Fibroblast of lung (primary cell): ENCODE measurements at regions not wholly inside any gene's neighbourhood (a gene's known extent, or its start where the extent isn't known, plus 50 kb on each side); places are given as distances from the start of the nearest gene placed in this dataset.
A peak's percentile ranks its signal among the peaks of the same experiment; 100 is the strongest.

Source experiments
- DNase-seq, 2 donors: peaks; one replicate each; pipeline versions ENCODE4 v3.0.0 to v3.0.0-alpha.2; 2010; ENCODE audit warnings: low read depth in 2 of 2
- H2AFZ ChIP-seq: 2 replicates; pipeline ENCODE4 v1.5.1; 2012; ENCODE audit warnings: low read length, control low read depth, inconsistent platforms
- H3K27ac ChIP-seq: 2 replicates; pipeline ENCODE4 v1.5.1; 2011; ENCODE audit warnings: low read length, control low read depth; ENCODE audit not compliant: insufficient read depth
- H3K27me3 ChIP-seq: 2 replicates; pipeline ENCODE4 v1.5.1; 2011; ENCODE audit warnings: mild to moderate bottlenecking, low read length; ENCODE audit not compliant: control insufficient read depth, insufficient read depth
- H3K36me3 ChIP-seq: 2 replicates; pipeline ENCODE4 v1.5.1; 2011; ENCODE audit warnings: low read length; ENCODE audit not compliant: control insufficient read depth, insufficient read depth
- H3K4me1 ChIP-seq: 2 replicates; pipeline ENCODE4 v1.5.1; 2011; ENCODE audit warnings: low read length; ENCODE audit not compliant: control insufficient read depth, insufficient read depth; ENCODE audit errors: extremely low read depth
- H3K4me2 ChIP-seq: 2 replicates; pipeline ENCODE4 v1.5.1; 2011; ENCODE audit warnings: low read length, control low read depth; ENCODE audit not compliant: insufficient read depth; ENCODE audit errors: extremely low read depth
- H3K4me3 ChIP-seq, 4 experiments: fragments of 200-600 bp in 1 of 4; sonication (generic) in 1 of 4; replicated peaks in 1 of 4; 2 replicates each; pipeline ENCODE4 v1.5.1; 2011 to 2016; ENCODE audit warnings: low read length in 4 of 4, low read depth in 3 of 4, mild to moderate bottlenecking in 3 of 4, control low read depth in 2 of 4, inconsistent platforms in 1 of 4, mixed read lengths in 1 of 4; ENCODE audit not compliant: insufficient read depth in 1 of 4; ENCODE audit errors: control extremely low read depth in 1 of 4
- H3K79me2 ChIP-seq: 2 replicates; pipeline ENCODE4 v1.5.1; 2012; ENCODE audit warnings: mild to moderate bottlenecking, low read length, inconsistent platforms; ENCODE audit not compliant: control insufficient read depth, insufficient read depth
- H3K9ac ChIP-seq: 2 replicates; pipeline ENCODE4 v1.5.1; 2011; ENCODE audit warnings: mild to moderate bottlenecking, low read length, control low read depth; ENCODE audit not compliant: insufficient read depth
- H3K9me3 ChIP-seq: 2 replicates; pipeline ENCODE4 v1.5.1; 2012; ENCODE audit warnings: low read depth, low read length; ENCODE audit not compliant: control insufficient read depth, insufficient read depth
- H4K20me1 ChIP-seq: 2 replicates; pipeline ENCODE4 v1.5.1; 2011; ENCODE audit warnings: low read length; ENCODE audit not compliant: control insufficient read depth, insufficient read depth; ENCODE audit errors: extremely low read depth
- EZH2 ChIP-seq: IDR thresholded peaks from 2 replicates; pipeline ENCODE4 v1.5.1; 2012; ENCODE audit warnings: low read length, control low read depth, mild to moderate bottlenecking; ENCODE audit errors: missing control alignments
- TF ChIP-seq, protein P1 (sequence below), 2 donors: IDR thresholded peaks in 1 of 2; conservative IDR thresholded peaks in 1 of 2; 1 replicate in 1 of 2; 2 replicates in 1 of 2; pipeline ENCODE4 v1.5.1; 2011 to 2012; ENCODE audit warnings: low read length in 2 of 2, control low read depth in 1 of 2, inconsistent platforms in 1 of 2, low read depth in 1 of 2, mild to moderate bottlenecking in 1 of 2

- H3K4me3 ChIP-seq = no peak overlapping the region
- no peak for TF ChIP-seq EZH2
- TF ChIP-seq, protein P1, sequence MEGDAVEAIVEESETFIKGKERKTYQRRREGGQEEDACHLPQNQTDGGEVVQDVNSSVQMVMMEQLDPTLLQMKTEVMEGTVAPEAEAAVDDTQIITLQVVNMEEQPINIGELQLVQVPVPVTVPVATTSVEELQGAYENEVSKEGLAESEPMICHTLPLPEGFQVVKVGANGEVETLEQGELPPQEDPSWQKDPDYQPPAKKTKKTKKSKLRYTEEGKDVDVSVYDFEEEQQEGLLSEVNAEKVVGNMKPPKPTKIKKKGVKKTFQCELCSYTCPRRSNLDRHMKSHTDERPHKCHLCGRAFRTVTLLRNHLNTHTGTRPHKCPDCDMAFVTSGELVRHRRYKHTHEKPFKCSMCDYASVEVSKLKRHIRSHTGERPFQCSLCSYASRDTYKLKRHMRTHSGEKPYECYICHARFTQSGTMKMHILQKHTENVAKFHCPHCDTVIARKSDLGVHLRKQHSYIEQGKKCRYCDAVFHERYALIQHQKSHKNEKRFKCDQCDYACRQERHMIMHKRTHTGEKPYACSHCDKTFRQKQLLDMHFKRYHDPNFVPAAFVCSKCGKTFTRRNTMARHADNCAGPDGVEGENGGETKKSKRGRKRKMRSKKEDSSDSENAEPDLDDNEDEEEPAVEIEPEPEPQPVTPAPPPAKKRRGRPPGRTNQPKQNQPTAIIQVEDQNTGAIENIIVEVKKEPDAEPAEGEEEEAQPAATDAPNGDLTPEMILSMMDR (conservative IDR thresholded peaks at IDR 0.05 in 1 of 2, IDR thresholded peaks at IDR 0.05 in 1 of 2; ENCODE audit: low read depth in 1 of 2, low read length in 2 of 2) = no peak
- no peak overlapping the region for H3K27ac ChIP-seq
- no peak overlapping the region for H2AFZ ChIP-seq
- H3K79me2 ChIP-seq = no peaks in the 10 kb centered on the region
- no peaks in the 10 kb centered on the region for H3K36me3 ChIP-seq
- no peak overlapping the region for H3K4me2 ChIP-seq
- H3K9ac ChIP-seq = no peak overlapping the region
- no peaks in the 10 kb centered on the region for H3K9me3 ChIP-seq
- H4K20me1 ChIP-seq = no peaks in the 10 kb centered on the region
- no peaks in the 10 kb centered on the region for H3K27me3 ChIP-seq
- no peaks in the 10 kb centered on the region for H3K4me1 ChIP-seq
- no peak for DNase-seq
Observed at GRCh38 chr7:136566491-136566890, 302.0 kb upstream of the CHRM2 start.

- no peak overlapping the region for H2AFZ ChIP-seq
- no peak overlapping the region for H3K27ac ChIP-seq
- TF ChIP-seq, protein P1 (conservative IDR thresholded peaks at IDR 0.05 in 1 of 2, IDR thresholded peaks at IDR 0.05 in 1 of 2; ENCODE audit: low read depth in 1 of 2, low read length in 2 of 2) = no peak
- no peak for TF ChIP-seq EZH2
Observed at GRCh38 chr7:136555933-136556332, 312.5 kb upstream of the CHRM2 start.

DNA sequence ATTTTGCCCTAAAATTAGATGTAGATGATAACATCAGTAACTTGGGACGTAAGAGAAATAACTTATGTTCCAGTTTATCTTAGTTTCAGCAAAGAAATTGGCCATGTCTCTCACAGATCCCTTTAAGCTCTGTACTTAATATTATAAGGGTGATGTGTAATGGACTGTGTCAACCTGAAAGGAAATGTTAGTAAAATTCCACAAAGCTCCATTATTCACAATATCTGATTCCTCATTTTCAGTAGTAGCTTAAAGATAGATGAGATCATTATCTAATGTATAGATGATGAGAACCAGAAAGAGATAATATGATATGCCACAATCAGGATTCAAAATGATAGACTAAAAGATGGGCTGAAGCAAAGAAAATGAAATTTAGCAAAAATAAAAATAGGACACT lies 316.8 kb upstream of the CHRM2 start:
- no peak overlapping the region for H3K4me2 ChIP-seq
- no peak for TF ChIP-seq EZH2
- H3K27ac ChIP-seq = no peak overlapping the region
- no peaks in the 10 kb centered on the region for H3K27me3 ChIP-seq
- no peak overlapping the region for H3K9ac ChIP-seq
- H3K9me3 ChIP-seq = no peaks in the 10 kb centered on the region
- H2AFZ ChIP-seq = no peak overlapping the region
- H3K36me3 ChIP-seq = no peaks in the 10 kb centered on the region
- no peaks in the 10 kb centered on the region for H4K20me1 ChIP-seq
- no peaks in the 10 kb centered on the region for H3K79me2 ChIP-seq
- no peak for DNase-seq
- no peaks in the 10 kb centered on the region for H3K4me1 ChIP-seq
- H3K4me3 ChIP-seq = no peak overlapping the region

More at GRCh38 chr7:136555933-136556332, 312.5 kb upstream of the CHRM2 start:
- DNase-seq = peak in 1 of 2 donors; percentile 34
- H3K4me1 ChIP-seq = no peaks in the 10 kb centered on the region
- no peaks in the 10 kb centered on the region for H3K27me3 ChIP-seq
- no peak overlapping the region for H3K9ac ChIP-seq
- no peak overlapping the region for H3K4me2 ChIP-seq
- no peaks in the 10 kb centered on the region for H3K36me3 ChIP-seq
- H3K79me2 ChIP-seq = no peaks in the 10 kb centered on the region
- no peak overlapping the region for H3K4me3 ChIP-seq
- H4K20me1 ChIP-seq = no peaks in the 10 kb centered on the region
- H3K9me3 ChIP-seq = no peaks in the 10 kb centered on the region
